ENCODE measurements at regions not wholly inside any gene's neighbourhood (a gene's known extent, or its start where the extent isn't known, plus 50 kb on each side); places are given as distances from the start of the nearest gene placed in this dataset.

DNA sequence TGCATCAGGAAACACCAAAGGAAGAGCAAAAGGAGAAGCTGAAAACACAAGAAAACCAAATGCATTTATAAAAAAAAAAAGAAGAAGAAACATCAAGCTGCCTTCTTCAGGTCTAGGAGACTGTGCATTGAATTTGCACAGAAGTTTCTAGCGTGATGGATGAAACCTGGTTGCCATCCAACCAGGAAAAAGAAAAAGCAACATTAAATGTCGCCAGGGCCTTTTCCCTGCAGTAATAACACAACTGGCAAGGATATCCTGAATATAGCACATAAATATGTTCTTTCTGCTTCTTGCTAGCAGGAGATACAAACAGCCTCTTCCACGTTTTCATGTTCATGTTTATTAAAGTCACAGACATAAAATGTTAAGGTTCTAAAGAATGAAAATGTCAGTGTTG is 60.8 kb upstream of the ZFP42 start:
- Histone ChIP-seq H3K4me1 (ENCODE audit: control insufficient read depth, insufficient read depth, low read length) (no peaks in the 10 kb centered on the region), H3K4me3 (ENCODE audit: low read length) (no peak overlapping the region), H3K36me3 (ENCODE audit: control insufficient read depth, insufficient read depth, low read length) (no peaks in the 10 kb centered on the region), H3K9me3 (ENCODE audit: control insufficient read depth, low read depth, low read length) (no peaks in the 10 kb centered on the region), H3K27ac (ENCODE audit: low read length) (no peak overlapping the region), H3K27me3 (ENCODE audit: control insufficient read depth, insufficient read depth, low read length) (no peaks in the 10 kb centered on the region)
- WGBS (ENCODE audit: insufficient coverage, low lambda C conversion rate), result 80% methylated on average over 1 of the region's 3 CpGs
- DNase-seq, result no peak

DNA sequence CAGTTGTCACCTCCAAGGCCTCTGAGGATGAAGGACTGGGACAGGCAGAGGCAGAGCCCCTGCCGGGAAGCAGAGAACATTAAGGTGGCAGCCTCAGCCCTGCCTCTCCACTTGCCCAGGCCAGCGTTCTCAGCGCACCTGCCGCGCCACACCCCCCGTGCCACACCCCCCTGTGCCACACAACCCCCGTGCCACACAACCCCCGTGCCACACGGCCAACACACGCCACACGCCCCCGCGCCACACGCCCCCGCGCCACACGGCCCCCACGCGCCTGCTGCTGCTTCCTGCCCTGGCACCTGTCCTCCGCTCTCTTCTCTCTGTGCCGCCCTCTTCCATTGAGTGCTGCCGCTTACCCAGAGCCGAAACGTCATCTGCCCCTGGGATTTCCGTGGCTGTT is 58.0 kb upstream of the ZFP42 start:
- H3K36me3 ChIP-seq (ENCODE audit: control insufficient read depth, insufficient read depth, low read length), result no peaks in the 10 kb centered on the region
- no peak overlapping the region for H3K4me3 ChIP-seq (ENCODE audit: low read length)
- DNase-seq, result no peak
- WGBS (ENCODE audit: insufficient coverage, low lambda C conversion rate), result no CpG with 5 or more reads among the region's 25 CpGs
- H3K27me3 ChIP-seq (ENCODE audit: control insufficient read depth, insufficient read depth, low read length), result no peaks in the 10 kb centered on the region
- no peaks in the 10 kb centered on the region for H3K9me3 ChIP-seq (ENCODE audit: control insufficient read depth, low read depth, low read length)
- H3K27ac ChIP-seq (ENCODE audit: low read length), result no peak overlapping the region
- H3K4me1 ChIP-seq (ENCODE audit: control insufficient read depth, insufficient read depth, low read length), result no peaks in the 10 kb centered on the region

DNA sequence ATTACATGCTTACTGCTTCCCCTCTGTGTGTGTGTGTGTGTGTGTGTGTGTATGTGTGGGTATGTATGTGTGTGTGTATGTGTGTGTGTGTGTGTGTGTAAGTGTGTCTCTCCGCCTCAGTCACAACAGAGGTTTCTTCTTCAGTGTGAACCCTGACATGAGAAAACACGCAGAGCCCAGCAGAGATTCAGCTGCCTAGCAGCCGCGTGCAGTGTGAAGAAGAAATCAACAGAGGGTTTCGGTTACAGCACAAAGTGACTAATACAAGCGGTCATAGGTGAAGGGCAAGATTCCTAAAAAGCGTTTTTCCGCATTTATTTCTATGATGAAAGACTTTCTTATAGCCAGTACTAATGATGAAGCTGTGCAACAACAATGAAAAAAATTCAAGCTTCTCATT is 55.3 kb upstream of the ZFP42 start:
- WGBS (ENCODE audit: insufficient coverage, low lambda C conversion rate), result 71% methylated on average over 4 of the region's 8 CpGs
- Histone ChIP-seq H3K27me3 (ENCODE audit: control insufficient read depth, insufficient read depth, low read length) (no peaks in the 10 kb centered on the region), H3K27ac (ENCODE audit: low read length) (no peak overlapping the region), H3K4me1 (ENCODE audit: control insufficient read depth, insufficient read depth, low read length) (no peaks in the 10 kb centered on the region), H3K4me3 (ENCODE audit: low read length) (no peak overlapping the region), H3K9me3 (ENCODE audit: control insufficient read depth, low read depth, low read length) (no peaks in the 10 kb centered on the region), H3K36me3 (ENCODE audit: control insufficient read depth, insufficient read depth, low read length) (no peaks in the 10 kb centered on the region)
- DNase-seq, result no peak

DNA sequence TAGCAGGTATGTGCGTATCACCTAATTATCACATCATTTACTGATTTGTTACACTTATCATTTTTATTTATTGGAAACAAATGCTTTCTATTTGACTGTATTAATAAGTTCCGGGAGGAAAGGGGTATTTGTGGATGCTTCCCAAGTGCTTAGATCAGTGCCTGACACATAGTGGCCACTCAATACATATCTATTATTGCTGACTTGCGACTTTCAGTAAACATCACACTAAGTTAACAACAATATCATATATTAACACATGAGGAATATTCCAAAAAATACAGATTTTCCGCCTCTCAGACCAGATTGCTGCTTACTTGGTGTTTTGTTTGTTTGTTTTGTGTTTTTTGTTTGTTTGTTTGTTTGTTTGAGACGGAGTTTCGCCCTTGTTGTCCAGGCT is 52.6 kb upstream of the ZFP42 start:
- no peak for DNase-seq
- H3K27ac ChIP-seq (ENCODE audit: low read length), result no peak overlapping the region

DNA sequence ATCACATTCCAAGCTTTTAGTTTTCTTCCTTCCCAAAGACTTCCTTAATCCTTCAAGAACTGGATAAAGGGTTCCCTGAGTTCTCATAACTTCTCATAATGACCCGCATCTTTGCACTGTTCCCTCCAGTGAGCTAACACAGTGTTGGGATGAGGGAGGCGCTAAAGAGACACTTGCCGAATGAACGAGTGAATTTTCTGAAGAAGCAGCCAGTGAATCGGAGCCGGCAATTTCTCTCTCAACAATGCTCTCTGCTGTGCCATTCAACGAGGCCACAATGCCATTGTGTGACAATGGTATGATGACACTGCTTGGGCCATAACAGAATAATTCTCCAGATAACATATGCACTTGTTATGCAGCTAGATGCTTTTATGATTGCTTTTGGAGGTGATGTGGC is 51.4 kb upstream of the ZFP42 start:
- H3K9me3 ChIP-seq (ENCODE audit: control insufficient read depth, low read depth, low read length), result no peaks in the 10 kb centered on the region
- WGBS (ENCODE audit: insufficient coverage, low lambda C conversion rate), result no CpG with 5 or more reads among the region's 7 CpGs
- no peak overlapping the region for H3K4me3 ChIP-seq (ENCODE audit: low read length)
- H3K27me3 ChIP-seq (ENCODE audit: control insufficient read depth, insufficient read depth, low read length), result no peaks in the 10 kb centered on the region
- H3K4me1 ChIP-seq (ENCODE audit: control insufficient read depth, insufficient read depth, low read length), result no peaks in the 10 kb centered on the region
- no peaks in the 10 kb centered on the region for H3K36me3 ChIP-seq (ENCODE audit: control insufficient read depth, insufficient read depth, low read length)
- no peak overlapping the region for H3K27ac ChIP-seq (ENCODE audit: low read length)
- DNase-seq, result no peak

More for the DNA sequence above, 52.6 kb upstream of the ZFP42 start:
- no peaks in the 10 kb centered on the region for H3K9me3 ChIP-seq (ENCODE audit: control insufficient read depth, low read depth, low read length)
- WGBS (ENCODE audit: insufficient coverage, low lambda C conversion rate), result 100% methylated on average over 1 of the region's 6 CpGs
- no peak overlapping the region for H3K4me3 ChIP-seq (ENCODE audit: low read length)
- no peaks in the 10 kb centered on the region for H3K4me1 ChIP-seq (ENCODE audit: control insufficient read depth, insufficient read depth, low read length)
- H3K27me3 ChIP-seq (ENCODE audit: control insufficient read depth, insufficient read depth, low read length), result no peaks in the 10 kb centered on the region
- no peaks in the 10 kb centered on the region for H3K36me3 ChIP-seq (ENCODE audit: control insufficient read depth, insufficient read depth, low read length)
